Cardiac fibroblast (primary cell): ENCODE measurements at regions not wholly inside any gene's neighbourhood (a gene's known extent, or its start where the extent isn't known, plus 50 kb on each side); places are given as distances from the start of the nearest gene placed in this dataset.
A peak's percentile ranks its signal among the peaks of the same experiment; 100 is the strongest.

Experiments used
- DNase-seq, 2 donors: peaks; one replicate each; pipeline versions ENCODE4 v3.0.0 to v3.0.0-alpha.2; 2010; ENCODE audit warnings: low read depth in 2 of 2
- H3K4me3 ChIP-seq, 2 donors: replicated peaks in 1 of 2; 1 replicate in 1 of 2; 2 replicates in 1 of 2; pipeline ENCODE4 v1.5.1; 2011; ENCODE audit warnings: low read depth in 2 of 2, low read length in 2 of 2, mild to moderate bottlenecking in 2 of 2, moderate library complexity in 1 of 2
- TF ChIP-seq, protein P1 (sequence below): IDR thresholded peaks from one replicate; pipeline ENCODE4 v1.5.1; 2011; ENCODE audit warnings: low read depth, mild to moderate bottlenecking, low read length, inconsistent platforms

DNA sequence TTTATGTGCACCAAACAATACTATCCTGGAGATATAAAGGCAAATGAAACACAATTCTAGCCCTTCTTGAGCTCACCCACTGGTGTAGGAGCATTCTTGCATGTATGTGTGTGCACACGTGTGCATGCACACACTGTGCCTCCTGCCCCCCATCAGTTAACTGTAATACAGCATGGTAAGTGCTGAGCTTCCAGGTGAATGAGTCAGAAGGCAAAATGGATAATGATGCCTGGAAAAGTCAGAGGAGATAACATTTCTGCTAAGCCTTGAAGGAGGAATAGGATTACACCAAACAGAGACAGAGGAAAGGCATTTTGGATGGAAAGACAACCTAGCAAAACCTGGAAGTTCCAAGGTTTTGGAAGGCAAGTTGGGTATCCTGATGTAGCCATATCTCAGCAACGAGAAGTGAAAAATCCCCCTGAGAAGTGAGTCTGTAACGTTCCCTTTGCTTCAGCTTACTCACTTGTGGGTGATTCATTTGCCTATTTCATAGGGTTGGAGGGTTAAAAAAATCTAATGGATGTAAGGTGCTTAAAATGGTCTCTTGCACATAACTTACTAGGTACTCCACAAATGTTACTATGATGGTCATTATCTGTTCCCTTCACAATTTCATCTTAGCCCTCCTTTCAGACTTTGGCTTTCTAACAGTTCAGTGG lies 101.4 kb upstream of the STC2 start:
- peak in 1 of 2 donors; percentile 49 for DNase-seq
- H3K4me3 ChIP-seq = no peak overlapping the region
- TF ChIP-seq, protein P1, sequence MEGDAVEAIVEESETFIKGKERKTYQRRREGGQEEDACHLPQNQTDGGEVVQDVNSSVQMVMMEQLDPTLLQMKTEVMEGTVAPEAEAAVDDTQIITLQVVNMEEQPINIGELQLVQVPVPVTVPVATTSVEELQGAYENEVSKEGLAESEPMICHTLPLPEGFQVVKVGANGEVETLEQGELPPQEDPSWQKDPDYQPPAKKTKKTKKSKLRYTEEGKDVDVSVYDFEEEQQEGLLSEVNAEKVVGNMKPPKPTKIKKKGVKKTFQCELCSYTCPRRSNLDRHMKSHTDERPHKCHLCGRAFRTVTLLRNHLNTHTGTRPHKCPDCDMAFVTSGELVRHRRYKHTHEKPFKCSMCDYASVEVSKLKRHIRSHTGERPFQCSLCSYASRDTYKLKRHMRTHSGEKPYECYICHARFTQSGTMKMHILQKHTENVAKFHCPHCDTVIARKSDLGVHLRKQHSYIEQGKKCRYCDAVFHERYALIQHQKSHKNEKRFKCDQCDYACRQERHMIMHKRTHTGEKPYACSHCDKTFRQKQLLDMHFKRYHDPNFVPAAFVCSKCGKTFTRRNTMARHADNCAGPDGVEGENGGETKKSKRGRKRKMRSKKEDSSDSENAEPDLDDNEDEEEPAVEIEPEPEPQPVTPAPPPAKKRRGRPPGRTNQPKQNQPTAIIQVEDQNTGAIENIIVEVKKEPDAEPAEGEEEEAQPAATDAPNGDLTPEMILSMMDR = no peak

DNA sequence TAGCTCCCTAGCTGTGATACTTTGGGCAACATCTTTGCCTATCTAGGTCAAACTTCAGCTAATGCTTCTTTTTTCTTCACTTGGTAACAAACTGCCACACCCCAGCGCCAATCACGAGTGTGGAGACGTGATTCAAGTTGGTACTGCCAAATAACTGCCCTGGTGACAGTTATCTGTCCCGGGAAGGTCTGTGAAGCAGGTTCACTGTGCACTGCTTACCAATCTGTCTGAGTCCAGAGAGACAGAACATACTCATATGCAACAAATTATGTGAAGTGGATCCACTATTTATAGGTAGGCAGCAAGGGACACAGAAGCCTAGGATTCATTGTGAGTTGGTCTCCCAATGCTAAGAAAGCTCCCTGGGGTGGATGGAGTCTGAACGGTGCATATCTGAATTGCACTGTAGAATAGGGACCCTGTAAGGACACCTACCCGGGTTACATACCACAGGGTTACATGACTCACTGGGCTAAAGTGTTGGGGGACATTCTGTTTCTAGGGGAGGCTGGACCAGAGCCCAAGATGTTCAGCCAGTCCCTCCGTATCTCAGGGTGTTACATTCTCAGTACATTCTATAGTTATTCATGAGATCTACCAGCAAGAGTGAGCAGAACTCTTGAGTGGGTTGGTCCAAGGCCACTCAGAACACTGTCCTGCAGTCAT lies 95.4 kb upstream of the STC2 start:
- no peak overlapping the region for H3K4me3 ChIP-seq
- TF ChIP-seq, protein P1 = no peak
- no peak for DNase-seq

DNA sequence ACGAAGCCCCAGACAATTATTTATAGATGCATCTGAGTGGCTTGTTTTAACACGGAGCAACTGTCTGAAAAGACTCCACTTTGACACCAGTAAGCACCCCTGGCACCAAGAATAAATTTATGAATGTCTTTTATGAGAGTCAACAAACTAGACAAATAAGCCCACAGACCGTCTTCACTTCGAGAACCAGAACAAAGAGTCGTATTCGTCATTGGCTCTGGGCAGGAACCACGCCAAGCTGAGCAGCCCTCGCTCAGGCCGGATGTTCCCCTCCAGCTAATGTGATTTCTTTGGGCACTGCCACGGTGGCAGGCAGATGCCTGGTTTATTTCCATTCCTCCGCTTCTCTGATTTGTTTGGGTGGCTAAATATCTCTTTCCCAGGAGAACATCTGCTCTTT lies 91.9 kb upstream of the STC2 start:
- no peak for DNase-seq
- no peak overlapping the region for H3K4me3 ChIP-seq
- TF ChIP-seq, protein P1 = no peak

DNA sequence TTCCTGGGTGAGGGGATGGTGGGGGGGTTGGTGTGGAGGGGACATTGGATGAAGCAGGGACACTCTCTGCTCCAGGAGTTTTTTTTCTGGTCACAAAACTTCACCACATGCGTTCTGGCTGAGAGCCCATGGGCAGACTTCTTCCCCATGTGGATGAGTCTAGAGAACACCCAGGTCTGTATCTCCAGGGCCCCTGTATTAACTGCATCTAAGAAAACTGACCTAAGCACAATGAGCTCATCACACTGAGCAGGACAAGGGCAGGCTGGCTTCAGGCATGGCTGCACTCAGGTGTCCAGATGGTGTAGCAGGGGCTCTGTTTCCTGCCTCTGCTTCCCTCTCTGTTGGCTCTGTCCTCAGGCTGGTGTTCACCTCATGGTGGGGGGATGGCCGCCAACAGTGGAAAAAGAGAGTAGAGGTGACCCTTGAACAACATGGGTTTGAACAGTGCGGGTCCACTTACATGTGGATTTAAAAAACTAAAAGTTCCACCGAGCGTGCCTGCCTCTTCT lies 85.3 kb upstream of the STC2 start:
- TF ChIP-seq, protein P1 = no peak
- no peak overlapping the region for H3K4me3 ChIP-seq
- DNase-seq = no peak

DNA sequence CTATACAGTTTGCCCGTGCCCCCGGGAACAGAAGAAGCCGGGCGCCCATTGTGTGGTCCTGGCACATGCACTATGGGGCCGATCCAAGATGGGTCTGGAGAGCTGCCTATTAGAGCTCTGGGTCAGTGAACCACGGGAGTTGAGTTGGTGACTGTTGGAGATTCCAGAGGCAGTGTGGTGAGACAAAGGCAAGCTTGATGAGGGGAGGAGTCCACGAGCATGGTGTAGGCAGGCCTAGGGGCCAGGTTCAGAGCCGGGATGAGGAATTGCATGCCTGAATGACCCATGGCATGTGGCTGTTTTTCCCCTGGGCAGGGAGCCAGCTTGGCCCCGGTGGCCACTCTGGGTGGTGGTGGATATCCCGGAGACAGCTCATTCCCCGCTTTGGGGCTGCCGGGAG lies 84.4 kb upstream of the STC2 start:
- DNase-seq = peak in 1 of 2 donors; percentile 27
- TF ChIP-seq, protein P1 = no peak
- H3K4me3 ChIP-seq = no peak overlapping the region

DNA sequence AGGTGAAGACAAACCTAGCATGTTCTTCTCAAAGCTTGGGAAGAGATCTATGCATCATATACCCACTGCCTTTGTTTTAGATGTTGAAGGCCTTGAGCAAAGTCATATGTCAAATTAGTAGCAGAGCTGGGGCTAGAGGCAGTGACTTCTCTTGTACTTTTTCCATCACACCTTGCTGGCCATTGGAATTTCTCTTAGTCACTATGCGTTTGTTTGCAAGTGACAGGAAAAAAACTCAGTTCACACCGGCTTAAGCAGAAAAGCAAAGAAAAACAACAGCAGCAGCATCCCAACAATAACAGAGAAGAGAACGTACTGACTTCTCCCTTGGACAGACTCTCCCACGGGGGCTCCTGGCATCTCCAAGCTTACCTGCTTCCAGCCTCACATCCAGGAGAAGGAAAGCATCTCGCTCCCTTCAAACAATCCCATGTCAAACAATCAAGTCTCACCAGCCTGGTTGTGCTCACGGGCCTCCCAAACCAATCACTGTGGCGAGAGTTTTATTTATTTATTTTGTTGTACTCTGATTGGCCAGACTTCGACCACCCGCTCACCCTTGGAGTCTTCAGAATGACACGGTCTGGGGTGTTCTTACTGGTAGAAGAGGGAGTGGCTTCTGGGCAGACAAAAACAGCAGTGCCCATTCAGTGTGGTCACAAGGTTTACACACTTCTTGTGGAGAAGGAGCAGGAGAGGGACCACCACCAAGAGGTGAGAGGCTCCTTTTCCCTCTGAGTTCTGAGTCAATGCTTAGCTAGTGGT lies 83.8 kb upstream of the STC2 start:
- no peak overlapping the region for H3K4me3 ChIP-seq
- no peak for DNase-seq
- TF ChIP-seq, protein P1 = no peak
